ENCODE measurements at regions not wholly inside any gene's neighbourhood (a gene's known extent, or its start where the extent isn't known, plus 50 kb on each side); places are given as distances from the start of the nearest gene placed in this dataset.

GRCh38 chr12:19901841-19902240 is 462.5 kb downstream of the AEBP2 start:
- TF ChIP-seq CTCF (IDR thresholded peaks at IDR 0.05) (no peak), POLR2A (IDR thresholded peaks at IDR 0.05) (no peak)
